HL-60 (cell line): ENCODE measurements at regions not wholly inside any gene's neighbourhood (a gene's known extent, or its start where the extent isn't known, plus 50 kb on each side); places are given as distances from the start of the nearest gene placed in this dataset.

Experiments used
- GABPA ChIP-seq: IDR thresholded peaks from 2 replicates; pipeline ENCODE4 v1.6.1; 2012; ENCODE audit warnings: low read depth
- TF ChIP-seq, protein P1 (sequence below): IDR thresholded peaks from one replicate; pipeline ENCODE4 v1.5.1; 2011; ENCODE audit warnings: low read length, control low read depth, inconsistent platforms; ENCODE audit not compliant: insufficient read depth
- TF ChIP-seq, protein P2 (sequence below): IDR thresholded peaks from 2 replicates; pipeline ENCODE4 v1.6.1; 2012; ENCODE audit warnings: low read depth; ENCODE audit not compliant: insufficient replicate concordance

GRCh38 chr1:101135526-101135925 is 101.3 kb upstream of the S1PR1 start:
- TF ChIP-seq, protein P1, sequence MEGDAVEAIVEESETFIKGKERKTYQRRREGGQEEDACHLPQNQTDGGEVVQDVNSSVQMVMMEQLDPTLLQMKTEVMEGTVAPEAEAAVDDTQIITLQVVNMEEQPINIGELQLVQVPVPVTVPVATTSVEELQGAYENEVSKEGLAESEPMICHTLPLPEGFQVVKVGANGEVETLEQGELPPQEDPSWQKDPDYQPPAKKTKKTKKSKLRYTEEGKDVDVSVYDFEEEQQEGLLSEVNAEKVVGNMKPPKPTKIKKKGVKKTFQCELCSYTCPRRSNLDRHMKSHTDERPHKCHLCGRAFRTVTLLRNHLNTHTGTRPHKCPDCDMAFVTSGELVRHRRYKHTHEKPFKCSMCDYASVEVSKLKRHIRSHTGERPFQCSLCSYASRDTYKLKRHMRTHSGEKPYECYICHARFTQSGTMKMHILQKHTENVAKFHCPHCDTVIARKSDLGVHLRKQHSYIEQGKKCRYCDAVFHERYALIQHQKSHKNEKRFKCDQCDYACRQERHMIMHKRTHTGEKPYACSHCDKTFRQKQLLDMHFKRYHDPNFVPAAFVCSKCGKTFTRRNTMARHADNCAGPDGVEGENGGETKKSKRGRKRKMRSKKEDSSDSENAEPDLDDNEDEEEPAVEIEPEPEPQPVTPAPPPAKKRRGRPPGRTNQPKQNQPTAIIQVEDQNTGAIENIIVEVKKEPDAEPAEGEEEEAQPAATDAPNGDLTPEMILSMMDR, result no peak
- TF ChIP-seq GABPA, result no peak
- TF ChIP-seq, protein P2, sequence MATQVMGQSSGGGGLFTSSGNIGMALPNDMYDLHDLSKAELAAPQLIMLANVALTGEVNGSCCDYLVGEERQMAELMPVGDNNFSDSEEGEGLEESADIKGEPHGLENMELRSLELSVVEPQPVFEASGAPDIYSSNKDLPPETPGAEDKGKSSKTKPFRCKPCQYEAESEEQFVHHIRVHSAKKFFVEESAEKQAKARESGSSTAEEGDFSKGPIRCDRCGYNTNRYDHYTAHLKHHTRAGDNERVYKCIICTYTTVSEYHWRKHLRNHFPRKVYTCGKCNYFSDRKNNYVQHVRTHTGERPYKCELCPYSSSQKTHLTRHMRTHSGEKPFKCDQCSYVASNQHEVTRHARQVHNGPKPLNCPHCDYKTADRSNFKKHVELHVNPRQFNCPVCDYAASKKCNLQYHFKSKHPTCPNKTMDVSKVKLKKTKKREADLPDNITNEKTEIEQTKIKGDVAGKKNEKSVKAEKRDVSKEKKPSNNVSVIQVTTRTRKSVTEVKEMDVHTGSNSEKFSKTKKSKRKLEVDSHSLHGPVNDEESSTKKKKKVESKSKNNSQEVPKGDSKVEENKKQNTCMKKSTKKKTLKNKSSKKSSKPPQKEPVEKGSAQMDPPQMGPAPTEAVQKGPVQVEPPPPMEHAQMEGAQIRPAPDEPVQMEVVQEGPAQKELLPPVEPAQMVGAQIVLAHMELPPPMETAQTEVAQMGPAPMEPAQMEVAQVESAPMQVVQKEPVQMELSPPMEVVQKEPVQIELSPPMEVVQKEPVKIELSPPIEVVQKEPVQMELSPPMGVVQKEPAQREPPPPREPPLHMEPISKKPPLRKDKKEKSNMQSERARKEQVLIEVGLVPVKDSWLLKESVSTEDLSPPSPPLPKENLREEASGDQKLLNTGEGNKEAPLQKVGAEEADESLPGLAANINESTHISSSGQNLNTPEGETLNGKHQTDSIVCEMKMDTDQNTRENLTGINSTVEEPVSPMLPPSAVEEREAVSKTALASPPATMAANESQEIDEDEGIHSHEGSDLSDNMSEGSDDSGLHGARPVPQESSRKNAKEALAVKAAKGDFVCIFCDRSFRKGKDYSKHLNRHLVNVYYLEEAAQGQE, result no peak
